ENCODE measurements at regions not wholly inside any gene's neighbourhood (a gene's known extent, or its start where the extent isn't known, plus 50 kb on each side); places are given as distances from the start of the nearest gene placed in this dataset.

DNA sequence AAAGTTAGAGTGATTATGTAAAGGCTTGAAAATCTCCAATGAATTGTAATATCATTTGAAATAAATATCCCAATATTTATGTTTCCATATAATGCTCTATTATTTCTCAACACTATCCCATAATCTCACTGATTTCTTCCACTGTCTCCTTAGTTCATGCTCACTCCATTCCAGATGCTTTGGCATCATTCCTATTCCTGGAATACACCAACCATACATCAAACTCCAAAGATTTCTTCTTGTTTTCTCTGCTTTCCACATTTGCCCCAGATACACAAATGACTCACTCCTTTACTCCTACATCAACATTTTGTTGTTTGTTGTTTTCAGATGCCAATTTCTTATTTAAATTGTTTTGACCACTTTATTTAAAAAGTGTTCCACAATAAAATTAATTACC is 1390.8 kb downstream of the ZPLD1 start:
- Histone ChIP-seq H3K27ac (ENCODE audit: control insufficient read depth, insufficient read depth) (no peak overlapping the region), H3K4me3 (no peak overlapping the region), H3K27me3 (replicated peaks in 1 of 2; ENCODE audit: control insufficient read depth in 2 of 2, insufficient read depth in 2 of 2, low read length in 1 of 2) (no peaks in the 10 kb centered on the region), H3K4me1 (ENCODE audit: control insufficient read depth, insufficient read depth, low read length) (no peaks in the 10 kb centered on the region), H3K9ac (ENCODE audit: control insufficient read depth, insufficient read depth, low read length) (no peak overlapping the region), H3K9me3 (replicated peaks; ENCODE audit: control insufficient read depth, insufficient read depth, low read length) (no peaks in the 10 kb centered on the region), H2AFZ (ENCODE audit: control insufficient read depth, low read depth, low read length) (no peak overlapping the region), H4K20me1 (ENCODE audit: control insufficient read depth, insufficient read depth) (no peaks in the 10 kb centered on the region), H3K79me2 (ENCODE audit: control insufficient read depth, insufficient read depth, low read length) (no peaks in the 10 kb centered on the region), H3K4me2 (ENCODE audit: control insufficient read depth, insufficient read depth) (no peak overlapping the region), H3K36me3 (ENCODE audit: control insufficient read depth in 2 of 2, insufficient read depth in 2 of 2, low read length in 1 of 2) (no peaks in the 10 kb centered on the region)
- RAD21 ChIA-PET (ENCODE audit: unreplicated experiment), result no interaction called here
- POLR2A ChIA-PET, result no interaction called here
- no TSS peak for BruUV-seq (replicated peaks)
- SMC1A ChIA-PET (ENCODE audit: uncharacterized antibody, unreplicated experiment), result no interaction called here
- TF ChIP-seq, protein P1, sequence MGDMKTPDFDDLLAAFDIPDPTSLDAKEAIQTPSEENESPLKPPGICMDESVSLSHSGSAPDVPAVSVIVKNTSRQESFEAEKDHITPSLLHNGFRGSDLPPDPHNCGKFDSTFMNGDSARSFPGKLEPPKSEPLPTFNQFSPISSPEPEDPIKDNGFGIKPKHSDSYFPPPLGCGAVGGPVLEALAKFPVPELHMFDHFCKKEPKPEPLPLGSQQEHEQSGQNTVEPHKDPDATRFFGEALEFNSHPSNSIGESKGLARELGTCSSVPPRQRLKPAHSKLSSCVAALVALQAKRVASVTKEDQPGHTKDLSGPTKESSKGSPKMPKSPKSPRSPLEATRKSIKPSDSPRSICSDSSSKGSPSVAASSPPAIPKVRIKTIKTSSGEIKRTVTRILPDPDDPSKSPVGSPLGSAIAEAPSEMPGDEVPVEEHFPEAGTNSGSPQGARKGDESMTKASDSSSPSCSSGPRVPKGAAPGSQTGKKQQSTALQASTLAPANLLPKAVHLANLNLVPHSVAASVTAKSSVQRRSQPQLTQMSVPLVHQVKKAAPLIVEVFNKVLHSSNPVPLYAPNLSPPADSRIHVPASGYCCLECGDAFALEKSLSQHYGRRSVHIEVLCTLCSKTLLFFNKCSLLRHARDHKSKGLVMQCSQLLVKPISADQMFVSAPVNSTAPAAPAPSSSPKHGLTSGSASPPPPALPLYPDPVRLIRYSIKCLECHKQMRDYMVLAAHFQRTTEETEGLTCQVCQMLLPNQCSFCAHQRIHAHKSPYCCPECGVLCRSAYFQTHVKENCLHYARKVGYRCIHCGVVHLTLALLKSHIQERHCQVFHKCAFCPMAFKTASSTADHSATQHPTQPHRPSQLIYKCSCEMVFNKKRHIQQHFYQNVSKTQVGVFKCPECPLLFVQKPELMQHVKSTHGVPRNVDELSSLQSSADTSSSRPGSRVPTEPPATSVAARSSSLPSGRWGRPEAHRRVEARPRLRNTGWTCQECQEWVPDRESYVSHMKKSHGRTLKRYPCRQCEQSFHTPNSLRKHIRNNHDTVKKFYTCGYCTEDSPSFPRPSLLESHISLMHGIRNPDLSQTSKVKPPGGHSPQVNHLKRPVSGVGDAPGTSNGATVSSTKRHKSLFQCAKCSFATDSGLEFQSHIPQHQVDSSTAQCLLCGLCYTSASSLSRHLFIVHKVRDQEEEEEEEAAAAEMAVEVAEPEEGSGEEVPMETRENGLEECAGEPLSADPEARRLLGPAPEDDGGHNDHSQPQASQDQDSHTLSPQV (IDR thresholded peaks at IDR 0.05), result no peak
- TF ChIP-seq PAX5 (IDR thresholded peaks at IDR 0.05; ENCODE audit: borderline replicate concordance, low read depth, low read length), result no peak
- no peak for TF ChIP-seq SUPT20H (IDR thresholded peaks at IDR 0.05; ENCODE audit: borderline replicate concordance, control insufficient read depth, low read depth, low read length)
- TF ChIP-seq CEBPB (IDR thresholded peaks at IDR 0.05; ENCODE audit: borderline replicate concordance in 1 of 2, low read depth in 2 of 2, low read length in 2 of 2), result no peak
- no peak for TF ChIP-seq SIX5 (IDR thresholded peaks at IDR 0.05; ENCODE audit: low read depth, low read length, severe bottlenecking)
- no peak for TF ChIP-seq ZZZ3 (IDR thresholded peaks at IDR 0.05; ENCODE audit: control insufficient read depth, insufficient read length, low read depth)
- TF ChIP-seq SRF (IDR thresholded peaks at IDR 0.05; ENCODE audit: low read depth in 2 of 2, low read length in 2 of 2), result no peak
- no peak for TF ChIP-seq SP1 (IDR thresholded peaks at IDR 0.05; ENCODE audit: low read depth, low read length)
- no peak for TF ChIP-seq TARDBP (IDR thresholded peaks at IDR 0.05; ENCODE audit: borderline replicate concordance)
- TF ChIP-seq STAT1 (conservative IDR thresholded peaks at IDR 0.05), result no peak
- TF ChIP-seq RAD21 (IDR thresholded peaks at IDR 0.05; ENCODE audit: insufficient read depth, low read depth, low read length), result no peak
- TF ChIP-seq, protein P2, sequence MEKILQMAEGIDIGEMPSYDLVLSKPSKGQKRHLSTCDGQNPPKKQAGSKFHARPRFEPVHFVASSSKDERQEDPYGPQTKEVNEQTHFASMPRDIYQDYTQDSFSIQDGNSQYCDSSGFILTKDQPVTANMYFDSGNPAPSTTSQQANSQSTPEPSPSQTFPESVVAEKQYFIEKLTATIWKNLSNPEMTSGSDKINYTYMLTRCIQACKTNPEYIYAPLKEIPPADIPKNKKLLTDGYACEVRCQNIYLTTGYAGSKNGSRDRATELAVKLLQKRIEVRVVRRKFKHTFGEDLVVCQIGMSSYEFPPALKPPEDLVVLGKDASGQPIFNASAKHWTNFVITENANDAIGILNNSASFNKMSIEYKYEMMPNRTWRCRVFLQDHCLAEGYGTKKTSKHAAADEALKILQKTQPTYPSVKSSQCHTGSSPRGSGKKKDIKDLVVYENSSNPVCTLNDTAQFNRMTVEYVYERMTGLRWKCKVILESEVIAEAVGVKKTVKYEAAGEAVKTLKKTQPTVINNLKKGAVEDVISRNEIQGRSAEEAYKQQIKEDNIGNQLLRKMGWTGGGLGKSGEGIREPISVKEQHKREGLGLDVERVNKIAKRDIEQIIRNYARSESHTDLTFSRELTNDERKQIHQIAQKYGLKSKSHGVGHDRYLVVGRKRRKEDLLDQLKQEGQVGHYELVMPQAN (conservative IDR thresholded peaks at IDR 0.05), result no peak
- TF ChIP-seq, protein P3, sequence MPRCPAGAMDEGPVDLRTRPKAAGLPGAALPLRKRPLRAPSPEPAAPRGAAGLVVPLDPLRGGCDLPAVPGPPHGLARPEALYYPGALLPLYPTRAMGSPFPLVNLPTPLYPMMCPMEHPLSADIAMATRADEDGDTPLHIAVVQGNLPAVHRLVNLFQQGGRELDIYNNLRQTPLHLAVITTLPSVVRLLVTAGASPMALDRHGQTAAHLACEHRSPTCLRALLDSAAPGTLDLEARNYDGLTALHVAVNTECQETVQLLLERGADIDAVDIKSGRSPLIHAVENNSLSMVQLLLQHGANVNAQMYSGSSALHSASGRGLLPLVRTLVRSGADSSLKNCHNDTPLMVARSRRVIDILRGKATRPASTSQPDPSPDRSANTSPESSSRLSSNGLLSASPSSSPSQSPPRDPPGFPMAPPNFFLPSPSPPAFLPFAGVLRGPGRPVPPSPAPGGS (IDR thresholded peaks at IDR 0.05; ENCODE audit: borderline replicate concordance, insufficient read depth, low read depth, low read length, poor library complexity, severe bottlenecking), result no peak
- TF ChIP-seq WRNIP1 (IDR thresholded peaks at IDR 0.05; ENCODE audit: borderline replicate concordance, low read depth, low read length), result no peak
- TF ChIP-seq POLR2AphosphoS5 (IDR thresholded peaks at IDR 0.05; ENCODE audit: low read length), result no peak
- TF ChIP-seq CREB1 (IDR thresholded peaks at IDR 0.05; ENCODE audit: low read depth), result no peak
- no peak for TF ChIP-seq SREBF2 (IDR thresholded peaks at IDR 0.05; ENCODE audit: low read length)
- no peak for TF ChIP-seq CREM (IDR thresholded peaks at IDR 0.05; ENCODE audit: low read depth)
- TF ChIP-seq GABPA (IDR thresholded peaks at IDR 0.05; ENCODE audit: low read depth), result no peak
- TF ChIP-seq MXI1 (IDR thresholded peaks at IDR 0.05; ENCODE audit: low read depth, low read length), result no peak
- DNase-seq (ENCODE audit: low read depth, low spot score) (no peak), FAIRE-seq (no peak), ATAC-seq (no peak)
- CTCF ChIA-PET, result no interaction called here
- in situ Hi-C loops (cut with MboI) (no loop called here), intact Hi-C loops (cut with micrococcal nuclease; ENCODE audit: unreplicated experiment) (no loop called here)
